ENCODE measurements at regions not wholly inside any gene's neighbourhood (a gene's known extent, or its start where the extent isn't known, plus 50 kb on each side); places are given as distances from the start of the nearest gene placed in this dataset.

- no peaks in the 10 kb centered on the region for H3K36me3 ChIP-seq
- H3K27ac ChIP-seq, result no peak overlapping the region
- H3K4me3 ChIP-seq, result no peak overlapping the region
- H3K27me3 ChIP-seq, result peaks cover 4% of the 10 kb centered on the region
- H3K9me3 ChIP-seq, result no peaks in the 10 kb centered on the region
- DNase-seq (no peak), ATAC-seq (no peak)
- no peaks in the 10 kb centered on the region for H3K4me1 ChIP-seq
- intact Hi-C loops (cut with DNase I), result no loop called here
- TF ChIP-seq, protein P1, sequence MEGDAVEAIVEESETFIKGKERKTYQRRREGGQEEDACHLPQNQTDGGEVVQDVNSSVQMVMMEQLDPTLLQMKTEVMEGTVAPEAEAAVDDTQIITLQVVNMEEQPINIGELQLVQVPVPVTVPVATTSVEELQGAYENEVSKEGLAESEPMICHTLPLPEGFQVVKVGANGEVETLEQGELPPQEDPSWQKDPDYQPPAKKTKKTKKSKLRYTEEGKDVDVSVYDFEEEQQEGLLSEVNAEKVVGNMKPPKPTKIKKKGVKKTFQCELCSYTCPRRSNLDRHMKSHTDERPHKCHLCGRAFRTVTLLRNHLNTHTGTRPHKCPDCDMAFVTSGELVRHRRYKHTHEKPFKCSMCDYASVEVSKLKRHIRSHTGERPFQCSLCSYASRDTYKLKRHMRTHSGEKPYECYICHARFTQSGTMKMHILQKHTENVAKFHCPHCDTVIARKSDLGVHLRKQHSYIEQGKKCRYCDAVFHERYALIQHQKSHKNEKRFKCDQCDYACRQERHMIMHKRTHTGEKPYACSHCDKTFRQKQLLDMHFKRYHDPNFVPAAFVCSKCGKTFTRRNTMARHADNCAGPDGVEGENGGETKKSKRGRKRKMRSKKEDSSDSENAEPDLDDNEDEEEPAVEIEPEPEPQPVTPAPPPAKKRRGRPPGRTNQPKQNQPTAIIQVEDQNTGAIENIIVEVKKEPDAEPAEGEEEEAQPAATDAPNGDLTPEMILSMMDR (IDR thresholded peaks at IDR 0.05), result no peak
These were observed 208.8 kb upstream of the IGF1R start for GRCh38 chr15:98439523-98439942.

GRCh38 chr15:98440917-98441316 is 207.4 kb upstream of the IGF1R start:
- intact Hi-C loops (cut with DNase I), result no loop called here
- H3K4me1 ChIP-seq, result no peaks in the 10 kb centered on the region

GRCh38 chr15:98441599-98441998 is 206.7 kb upstream of the IGF1R start:
- Histone ChIP-seq H3K36me3 (no peaks in the 10 kb centered on the region), H3K4me1 (no peaks in the 10 kb centered on the region), H3K27ac (no peak overlapping the region), H3K4me3 (no peak overlapping the region), H3K27me3 (peaks cover 8% of the 10 kb centered on the region), H3K9me3 (no peaks in the 10 kb centered on the region)
- intact Hi-C loops (cut with DNase I), result no loop called here
- ATAC-seq (no peak), DNase-seq (no peak)
- TF ChIP-seq, protein P1 (IDR thresholded peaks at IDR 0.05), result no peak

More at GRCh38 chr15:98440917-98441316, 207.4 kb upstream of the IGF1R start:
- TF ChIP-seq, protein P1 (IDR thresholded peaks at IDR 0.05), result no peak
- Histone ChIP-seq H3K4me3 (no peak overlapping the region), H3K27ac (no peak overlapping the region), H3K36me3 (no peaks in the 10 kb centered on the region), H3K27me3 (peaks cover 8% of the 10 kb centered on the region), H3K9me3 (no peaks in the 10 kb centered on the region)
- DNase-seq (no peak), ATAC-seq (no peak)

DNA sequence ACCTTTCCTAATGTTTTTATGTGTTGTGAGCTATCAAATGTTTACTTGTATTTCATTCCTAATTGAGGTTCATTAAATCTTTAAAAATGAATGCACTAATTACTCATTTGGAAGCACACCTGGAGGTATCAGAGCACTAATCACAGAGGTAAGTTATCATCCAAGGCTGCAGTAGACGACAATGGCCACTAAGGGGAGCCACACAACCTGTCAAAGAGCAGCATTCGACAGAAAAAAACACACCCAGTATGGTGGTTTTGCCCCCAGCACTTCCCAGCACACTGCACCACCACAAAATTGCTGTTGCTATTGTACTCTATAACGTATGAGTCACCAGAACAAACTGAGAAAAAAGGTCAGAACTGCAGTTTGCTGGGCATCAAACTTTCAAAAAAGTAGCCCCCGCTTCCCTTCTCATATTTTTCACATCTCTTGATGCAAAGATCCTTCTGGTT is 205.9 kb upstream of the IGF1R start:
- DNase-seq (no peak), ATAC-seq (peak; percentile 80)
- no peak overlapping the region for H3K27ac ChIP-seq
- intact Hi-C loops (cut with DNase I), result no loop called here
- H3K4me1 ChIP-seq, result no peaks in the 10 kb centered on the region
- H3K9me3 ChIP-seq, result no peaks in the 10 kb centered on the region
- peaks cover 8% of the 10 kb centered on the region for H3K27me3 ChIP-seq
- H3K4me3 ChIP-seq, result no peak overlapping the region
- H3K36me3 ChIP-seq, result no peaks in the 10 kb centered on the region
- TF ChIP-seq, protein P1 (IDR thresholded peaks at IDR 0.05), result peak; percentile 78

DNA sequence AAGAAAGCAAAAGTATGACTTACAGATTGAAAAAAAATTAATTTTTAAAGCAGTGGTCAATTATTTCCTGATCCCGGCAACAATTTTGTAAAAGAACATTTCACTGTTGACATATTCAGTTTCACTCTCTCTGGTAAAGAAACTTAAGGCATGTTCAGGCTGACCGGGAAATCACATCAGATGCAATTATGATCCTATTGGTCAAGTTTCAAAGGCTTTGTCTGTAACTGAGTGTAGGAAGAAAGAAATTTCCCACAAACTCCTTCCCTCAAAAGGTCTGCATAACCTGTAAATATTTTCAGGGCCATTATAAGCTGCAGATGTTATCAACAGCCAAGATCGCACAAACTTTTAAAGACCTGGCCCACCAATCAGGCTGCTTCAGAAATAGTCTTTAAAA is 205.4 kb upstream of the IGF1R start:
- Histone ChIP-seq H3K4me1 (no peaks in the 10 kb centered on the region), H3K27me3 (peaks cover 8% of the 10 kb centered on the region), H3K9me3 (no peaks in the 10 kb centered on the region), H3K36me3 (no peaks in the 10 kb centered on the region), H3K27ac (no peak overlapping the region), H3K4me3 (no peak overlapping the region)
- intact Hi-C loops (cut with DNase I), result no loop called here
- no peak for ATAC-seq
- TF ChIP-seq, protein P1 (IDR thresholded peaks at IDR 0.05), result no peak
- no peak for DNase-seq

GRCh38 chr15:98443526-98443925 is 204.8 kb upstream of the IGF1R start:
- Histone ChIP-seq H3K36me3 (no peaks in the 10 kb centered on the region), H3K4me1 (no peaks in the 10 kb centered on the region), H3K9me3 (no peaks in the 10 kb centered on the region), H3K4me3 (no peak overlapping the region), H3K27me3 (peaks cover 8% of the 10 kb centered on the region), H3K27ac (no peak overlapping the region)
- TF ChIP-seq, protein P1 (IDR thresholded peaks at IDR 0.05), result no peak
- DNase-seq (no peak), ATAC-seq (no peak)
- intact Hi-C loops (cut with DNase I), result no loop called here
